Hepatic stellate cell (primary cell): ENCODE measurements at regions not wholly inside any gene's neighbourhood (a gene's known extent, or its start where the extent isn't known, plus 50 kb on each side); places are given as distances from the start of the nearest gene placed in this dataset.

Experiments
- DNase-seq: peaks from one replicate; pipeline ENCODE4 v3.0.0; 2011; ENCODE audit warnings: low spot score

DNA sequence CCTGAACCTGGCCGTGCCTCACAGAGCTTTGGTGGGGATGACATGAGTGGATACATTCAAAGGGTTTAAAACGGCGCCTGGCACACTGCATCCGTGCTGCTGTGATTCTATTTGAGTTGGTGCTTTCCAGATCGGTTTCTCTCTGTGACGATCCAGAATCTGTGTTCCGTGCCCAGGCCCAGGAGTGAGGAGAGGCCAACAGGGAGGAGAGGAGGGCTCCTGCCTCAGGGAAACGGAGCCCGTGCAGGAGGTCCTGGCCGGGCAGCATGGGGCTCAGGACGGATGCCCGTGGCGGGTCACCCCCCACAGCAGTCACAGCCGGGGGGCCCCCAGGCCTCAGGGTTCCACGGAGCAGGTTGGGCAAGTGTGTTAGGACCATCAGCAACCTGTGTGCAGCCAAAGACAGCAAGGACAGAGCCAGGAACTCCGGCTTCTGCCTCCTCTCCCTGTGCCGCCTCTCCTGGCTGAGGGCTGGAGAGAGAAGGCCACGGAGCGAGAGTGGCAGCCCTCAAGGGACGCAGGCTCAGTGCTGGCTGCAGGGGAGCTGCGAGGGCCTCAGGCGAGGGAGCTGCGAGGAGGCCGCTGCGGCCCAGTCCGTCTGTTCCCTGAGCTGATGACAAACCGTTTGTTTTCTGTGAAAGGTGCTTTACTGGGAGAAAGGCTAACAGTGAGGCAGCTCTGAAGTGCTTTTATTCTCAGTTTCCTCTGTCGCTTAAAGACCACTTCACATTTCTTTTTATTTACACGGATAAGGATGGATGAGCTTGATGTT is 99.3 kb downstream of the METRNL start:
- DNase-seq, result no peak

DNA sequence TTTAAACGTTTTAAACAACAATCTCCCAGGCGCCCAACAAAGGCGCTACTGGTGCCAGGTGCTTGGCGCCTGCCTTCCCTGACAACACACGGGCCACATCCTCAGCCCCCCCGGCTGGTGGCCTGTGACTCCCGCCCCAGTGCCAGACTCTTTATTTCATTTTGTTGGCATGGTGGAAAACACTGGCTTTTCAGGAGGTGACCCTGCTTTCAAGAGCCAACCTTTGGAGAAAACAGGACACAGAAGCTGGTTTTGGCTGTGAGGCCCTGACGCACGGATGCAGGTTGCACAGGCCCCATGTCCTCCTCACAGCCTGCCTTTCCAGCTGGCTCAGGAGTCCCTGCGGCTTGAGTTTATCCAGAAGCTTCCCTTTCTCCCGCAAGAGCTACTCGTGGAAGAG is 100.0 kb downstream of the METRNL start:
- no peak for DNase-seq

DNA sequence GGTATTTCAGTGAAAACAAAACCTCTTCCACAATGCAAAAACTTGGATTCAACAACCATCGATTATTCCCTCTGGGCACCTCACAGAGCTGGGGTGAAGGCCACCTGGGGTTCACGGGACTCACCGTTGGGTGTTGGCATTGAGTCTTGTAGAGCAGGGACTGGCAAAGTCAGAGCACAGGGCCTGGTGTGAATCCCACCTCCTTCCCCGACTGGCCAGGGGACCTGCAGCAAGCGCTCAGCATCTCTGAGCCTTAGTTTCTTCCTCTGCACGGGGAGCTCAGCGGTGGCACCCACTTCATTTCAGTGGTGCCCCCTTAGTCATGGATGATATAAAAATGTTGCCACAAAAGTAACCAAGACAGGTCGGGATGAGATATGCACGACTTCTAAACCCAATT is 100.4 kb downstream of the METRNL start:
- no peak for DNase-seq

DNA sequence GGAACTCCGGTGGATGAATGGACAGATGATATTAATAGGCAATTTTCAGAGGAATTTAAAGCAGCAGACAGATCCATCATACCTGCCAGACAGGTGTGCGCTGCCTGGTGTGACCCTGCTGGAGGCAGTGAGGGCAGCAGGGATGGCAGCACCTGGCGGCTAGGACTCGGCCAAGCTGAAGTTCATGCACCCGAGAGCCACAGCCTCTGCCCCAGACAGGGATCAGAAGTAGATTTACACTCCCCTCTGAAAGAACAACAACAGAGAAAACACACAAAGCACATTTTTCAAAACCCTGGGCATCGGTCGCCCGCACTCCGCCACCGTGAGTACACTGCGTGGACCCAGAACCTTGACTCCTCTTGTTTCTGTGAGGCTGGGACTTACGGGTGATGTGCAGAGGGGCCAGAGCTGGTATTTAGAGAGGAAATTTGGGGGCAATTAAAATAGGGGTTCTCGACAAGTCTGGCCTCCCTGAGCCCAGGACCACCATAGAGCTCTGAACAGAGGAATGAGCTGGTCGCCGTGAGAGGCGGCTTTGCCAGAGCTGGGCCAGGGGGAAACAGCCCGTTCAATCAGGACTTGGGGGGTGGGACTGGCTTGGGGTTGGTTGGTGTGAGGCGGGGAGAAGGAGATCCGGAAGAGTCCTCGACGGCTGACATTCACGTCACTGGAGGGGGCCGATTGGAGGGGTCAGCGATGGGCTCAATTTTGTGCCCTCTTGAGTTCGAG is 101.0 kb downstream of the METRNL start:
- no peak for DNase-seq

- no peak for DNase-seq
These were observed 101.6 kb downstream of the METRNL start for GRCh38 chr17:83180996-83181481.

DNA sequence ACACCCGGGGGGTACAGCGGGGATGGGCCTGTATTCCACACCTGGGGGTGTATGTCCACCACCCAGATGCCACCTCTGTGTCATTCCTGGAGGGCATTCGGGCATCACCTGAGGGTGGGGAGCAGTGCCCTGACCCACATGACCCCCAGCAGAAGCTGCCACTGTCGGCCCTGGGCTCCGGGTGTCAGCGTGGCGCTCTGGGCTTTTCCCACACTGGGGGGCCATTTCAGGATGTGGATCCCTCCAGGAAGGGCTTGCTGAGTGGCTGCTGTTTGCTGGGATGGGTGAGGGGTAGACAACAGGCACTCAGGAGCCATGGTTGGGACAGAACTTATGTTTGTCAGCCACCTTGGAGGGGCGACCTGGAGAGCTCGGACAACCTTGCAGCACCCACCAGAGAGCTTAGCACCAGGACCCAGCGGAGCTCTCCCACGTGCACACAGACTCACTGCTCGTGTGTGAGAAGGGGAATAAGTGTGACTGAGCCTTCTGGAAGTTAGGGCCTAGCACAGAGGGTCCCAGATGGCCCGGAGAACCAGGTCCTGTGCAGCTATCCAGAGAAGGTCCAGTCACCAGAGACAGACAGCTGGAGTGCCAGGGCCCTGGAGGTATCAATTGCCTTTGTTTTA is 102.7 kb downstream of the METRNL start:
- no peak for DNase-seq

GRCh38 chr17:83182620-83183101 is 103.3 kb downstream of the METRNL start:
- no peak for DNase-seq

DNA sequence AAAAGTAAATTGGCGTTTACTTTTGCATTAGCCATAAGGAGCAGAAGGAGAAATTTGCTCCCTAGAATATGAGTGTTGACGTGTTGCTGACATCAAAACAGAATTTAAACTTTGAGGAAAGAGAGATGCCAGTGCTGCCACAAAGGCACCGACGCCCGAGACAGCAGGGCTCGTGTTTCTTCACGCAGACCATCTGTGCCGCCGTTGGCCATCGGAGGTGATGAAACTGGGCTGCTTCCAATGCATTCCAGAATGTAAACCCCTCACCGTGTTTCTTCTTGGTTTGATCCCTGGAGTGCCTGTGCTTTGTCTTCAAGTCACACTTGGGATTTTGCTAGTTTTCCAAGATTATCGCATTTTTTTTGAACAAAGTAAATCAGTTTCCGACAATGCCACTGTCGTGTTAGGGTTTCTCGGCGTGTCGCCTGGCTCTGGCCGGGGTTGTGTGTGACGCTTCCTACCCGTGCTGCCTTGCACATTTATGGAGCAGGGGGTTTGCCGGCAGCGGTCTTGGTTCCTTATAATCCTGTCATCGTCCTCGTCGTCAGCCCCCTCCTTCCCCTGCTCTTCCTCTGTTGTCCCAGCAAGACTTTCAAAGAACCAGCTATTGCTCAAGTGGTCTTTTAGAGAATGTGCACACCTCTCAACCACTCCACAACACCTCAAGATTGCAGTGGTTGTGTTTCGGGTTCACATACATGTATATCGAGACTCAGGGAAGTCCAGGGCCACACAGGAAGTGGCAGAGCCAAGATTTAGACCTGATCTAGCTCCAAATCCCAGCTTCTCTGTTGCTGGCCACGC is 103.9 kb downstream of the METRNL start:
- no peak for DNase-seq

GRCh38 chr17:83183951-83184506 is 104.6 kb downstream of the METRNL start:
- DNase-seq, result no peak

DNA sequence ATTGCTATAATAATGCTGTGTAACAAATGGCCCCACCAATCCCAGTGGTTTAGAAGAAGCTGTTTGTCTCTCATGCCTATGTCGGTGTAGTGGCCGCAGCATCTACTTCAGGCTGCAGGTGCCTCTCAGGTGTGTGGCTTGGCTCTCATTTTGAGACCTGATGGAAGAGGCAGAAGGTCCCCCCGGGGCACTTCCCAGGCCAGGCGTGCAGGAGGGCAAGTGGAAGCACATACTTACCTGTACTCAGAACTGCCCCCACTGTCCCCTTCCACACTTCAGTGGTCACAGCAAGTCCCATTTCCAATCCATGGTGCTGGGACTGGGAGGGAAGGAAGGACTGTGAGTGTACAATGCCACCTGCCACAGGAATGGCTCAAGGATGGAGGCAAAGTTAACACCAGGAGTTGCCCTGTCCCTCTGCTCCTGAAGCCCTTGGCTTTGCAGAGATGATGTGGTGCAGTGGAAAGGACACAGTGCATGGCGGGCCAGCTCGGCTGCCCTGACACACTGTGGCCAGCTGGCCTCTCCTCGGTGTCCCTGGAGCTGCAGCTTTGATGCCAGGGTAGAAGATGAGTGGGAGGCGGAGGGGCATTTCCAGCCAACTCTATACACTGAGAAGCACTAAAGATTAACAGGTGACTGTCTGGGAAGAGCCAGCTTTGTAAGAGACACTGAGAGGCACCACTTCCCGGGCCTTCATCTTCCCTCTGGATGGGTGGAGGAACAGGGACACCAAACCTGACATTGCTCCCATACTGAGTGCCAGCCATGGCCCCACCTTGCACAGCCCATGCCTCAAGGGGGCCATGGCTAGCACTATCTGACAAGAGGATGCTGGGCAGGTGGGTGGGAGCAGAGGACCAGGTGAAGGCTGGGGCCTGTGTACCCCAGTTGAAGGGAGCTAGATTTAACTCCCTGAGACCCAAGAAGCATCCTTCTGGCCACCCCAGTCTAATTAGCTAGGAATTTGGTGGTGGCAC is 105.9 kb downstream of the METRNL start:
- no peak for DNase-seq

DNA sequence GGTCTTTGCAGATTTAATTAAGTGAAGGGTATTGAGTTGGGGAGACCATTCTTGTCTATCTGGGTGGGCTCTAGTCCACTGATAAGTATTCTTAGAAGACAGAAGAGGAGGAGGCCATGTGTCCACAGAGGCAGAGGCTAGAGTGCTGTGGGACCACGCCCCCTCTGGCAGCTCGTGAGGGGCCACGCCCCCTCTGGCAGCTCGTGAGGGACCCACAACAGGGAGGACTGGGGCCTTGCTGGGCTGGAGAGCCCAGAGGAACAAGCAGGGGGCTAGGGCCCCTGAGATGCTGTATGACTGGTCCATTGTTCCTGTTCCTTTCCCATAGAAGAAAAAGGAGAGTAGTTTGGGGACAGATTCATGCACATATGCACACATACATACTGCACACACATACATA is 106.8 kb downstream of the METRNL start:
- no peak for DNase-seq

DNA sequence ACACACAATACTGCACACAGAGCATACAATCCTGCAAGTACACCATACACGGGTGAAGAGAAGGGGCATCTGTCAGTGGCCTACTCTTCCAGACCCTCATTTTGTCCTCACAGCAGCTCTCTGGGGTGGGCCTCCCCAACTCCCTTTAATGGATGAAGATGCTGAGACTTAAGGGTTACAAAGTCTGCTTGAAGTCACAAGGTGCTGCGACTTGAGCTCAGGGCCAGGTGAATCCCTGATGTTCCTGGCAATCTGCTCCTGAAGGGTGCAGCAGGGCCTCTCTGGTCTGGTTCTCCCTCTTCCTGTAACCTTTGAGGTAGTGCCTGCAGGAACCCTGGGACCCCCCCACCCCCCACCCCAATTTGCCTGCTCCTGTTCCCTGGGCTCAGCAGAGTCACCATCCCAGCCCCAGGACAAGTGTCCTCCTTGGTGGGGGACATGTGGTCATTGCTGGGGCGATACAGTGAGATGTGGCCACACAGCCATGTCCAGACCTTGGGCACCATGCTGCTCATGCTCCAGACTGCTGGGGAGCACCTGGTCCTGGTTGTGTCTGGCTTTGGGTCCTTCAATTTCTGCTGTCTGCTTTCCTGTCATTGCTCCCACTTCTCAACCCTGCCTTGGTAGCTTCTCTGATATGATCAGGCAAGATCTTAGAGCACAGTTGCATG is 107.5 kb downstream of the METRNL start:
- no peak for DNase-seq

DNA sequence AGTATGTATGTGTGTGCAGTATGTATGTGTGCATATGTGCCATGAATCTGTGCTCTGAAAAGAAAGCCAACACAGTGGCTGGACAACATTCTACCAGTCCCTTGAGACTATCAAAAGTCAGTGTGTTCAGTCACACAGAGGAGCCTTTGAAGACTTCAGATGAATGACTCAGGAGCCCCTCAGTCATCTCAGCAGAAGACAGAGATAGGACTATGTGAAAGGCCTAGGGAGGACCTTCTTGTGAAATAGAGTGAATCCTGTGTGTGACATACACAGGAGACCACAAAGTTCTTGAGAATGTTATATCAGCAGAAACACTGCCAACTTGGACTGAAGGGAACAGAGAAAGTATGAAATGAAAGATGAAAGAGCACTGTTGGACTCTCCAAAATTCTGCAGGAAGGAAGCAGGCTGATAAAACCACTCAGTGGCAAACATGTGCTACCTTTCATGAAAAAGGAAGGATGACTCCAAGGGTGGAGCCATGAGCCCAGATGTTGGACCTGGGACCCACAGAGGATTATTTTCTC is 108.4 kb downstream of the METRNL start:
- no peak for DNase-seq

DNA sequence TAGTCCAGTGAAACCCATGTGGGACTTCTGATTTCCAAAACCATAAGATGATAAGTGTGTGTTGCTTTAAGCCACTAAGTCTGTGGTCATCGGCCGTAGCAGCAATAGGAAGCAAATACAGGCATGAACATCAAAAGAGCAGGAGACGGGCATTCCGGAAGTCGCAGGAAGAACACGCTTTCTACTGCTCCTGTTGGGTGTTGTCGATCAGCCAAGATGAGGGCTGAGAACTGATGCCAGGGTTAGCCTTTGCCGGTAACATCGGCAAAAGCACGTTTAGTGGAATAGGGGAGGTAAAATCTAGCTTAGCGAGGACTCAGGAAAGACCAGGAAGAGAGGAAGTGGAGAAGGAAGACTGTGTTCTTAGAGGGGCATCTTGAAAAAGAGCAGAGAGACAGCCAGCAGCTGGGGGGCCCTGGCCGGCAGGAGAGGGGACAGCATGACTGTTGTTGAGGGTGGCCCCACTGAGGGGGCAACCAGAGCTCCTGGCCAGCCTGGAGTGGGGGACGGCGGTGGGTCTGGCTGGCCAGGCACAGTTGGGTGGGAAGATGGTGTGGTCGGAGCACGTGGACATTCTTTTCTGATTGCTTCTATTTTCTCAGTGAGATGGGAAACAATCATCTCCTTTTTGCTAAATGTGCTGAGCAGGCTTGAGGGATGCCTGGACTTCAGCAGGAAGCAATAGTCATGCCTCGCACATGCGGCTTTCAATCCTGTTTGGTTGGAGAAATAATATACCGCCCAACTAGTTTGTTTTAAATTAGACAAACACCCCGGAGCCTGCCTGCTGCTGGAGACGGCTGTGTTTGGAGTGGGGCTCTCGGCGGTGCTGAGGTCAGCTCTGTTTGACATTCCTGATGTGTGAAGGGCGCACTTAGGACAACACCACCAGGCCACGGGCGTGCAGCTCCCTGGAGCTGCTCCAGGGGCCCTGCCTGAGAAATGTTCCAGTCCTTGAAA is 109.9 kb downstream of the METRNL start:
- DNase-seq, result peak; percentile 85

DNA sequence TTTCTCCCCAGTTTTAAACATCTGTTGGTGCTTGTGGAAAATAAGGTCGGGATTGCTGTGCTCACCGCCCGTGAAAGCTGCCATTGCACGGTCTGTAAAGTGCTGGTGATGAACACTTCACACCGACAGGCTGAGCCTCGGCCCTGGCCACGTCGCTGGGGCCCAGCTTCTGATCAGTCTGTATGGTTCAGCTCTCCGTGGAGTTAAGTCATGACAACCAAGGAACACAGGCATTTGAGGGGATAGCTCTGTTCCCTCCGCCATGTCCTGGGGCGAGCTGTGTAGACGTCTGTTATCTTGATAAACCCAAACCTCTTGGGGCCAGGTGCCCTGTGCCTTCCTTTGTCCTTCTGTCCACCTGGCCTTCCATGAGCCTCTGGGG is 110.6 kb downstream of the METRNL start:
- DNase-seq, result no peak

GRCh38 chr17:83190601-83191387 is 111.4 kb downstream of the METRNL start:
- no peak for DNase-seq

DNA sequence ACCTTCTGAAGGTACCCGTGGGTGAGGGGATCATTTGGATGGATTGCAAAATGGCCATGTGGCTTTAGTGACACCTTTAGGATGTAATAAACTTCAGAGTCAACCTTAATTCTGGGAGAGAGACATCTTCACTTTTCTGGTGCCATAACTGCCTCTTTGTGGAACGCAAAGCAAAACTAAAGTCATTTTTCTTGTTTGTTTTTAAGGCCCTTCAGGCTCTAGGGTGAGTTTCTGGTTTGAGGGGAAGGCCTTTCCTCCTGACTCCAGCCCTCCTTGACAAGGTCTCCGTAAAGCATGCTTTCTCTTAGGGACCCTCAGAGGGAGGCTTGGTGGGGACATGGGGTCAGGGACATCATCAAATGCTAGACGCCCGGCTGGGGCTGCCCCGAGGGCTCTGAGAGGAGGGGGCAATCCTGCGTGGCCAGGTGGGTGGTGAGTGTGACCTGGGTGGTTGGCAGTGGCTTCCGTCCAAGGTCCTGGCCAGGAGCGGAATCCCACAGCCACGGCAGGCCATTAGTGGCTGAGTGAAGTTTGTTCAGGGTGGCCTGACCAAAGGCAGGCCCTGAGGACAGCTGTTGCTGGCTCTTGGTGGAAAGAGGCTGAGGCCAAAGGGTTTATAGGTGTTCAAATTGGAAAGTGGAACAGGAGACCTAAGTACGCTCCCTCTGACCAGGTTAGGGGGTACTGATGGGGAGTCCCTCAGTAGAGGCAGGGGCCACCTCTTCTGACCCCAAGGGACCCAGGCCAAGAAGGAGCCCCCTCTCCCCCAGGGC is 112.2 kb downstream of the METRNL start:
- no peak for DNase-seq
